Erythroblast (primary cell): ENCODE measurements at regions not wholly inside any gene's neighbourhood (a gene's known extent, or its start where the extent isn't known, plus 50 kb on each side); places are given as distances from the start of the nearest gene placed in this dataset.

Source experiments
- DNase-seq, 2 experiments: peaks; one replicate each; lab custom pipeline; 2025; lab: John Stamatoyannopoulos, UW
- GATA1 ChIP-seq: IDR thresholded peaks from 2 replicates; pipeline ENCODE4 v1.6.1; 2011; ENCODE audit warnings: low read depth, mild to moderate bottlenecking, control low read depth, low read length, moderate library complexity
- POLR2A ChIP-seq: IDR thresholded peaks from 2 replicates; pipeline ENCODE4 v1.6.1; 2011; ENCODE audit warnings: mild to moderate bottlenecking, low read length

GRCh38 chr14:58717813-58718212, 80.1 kb downstream of the DACT1 start:
- TF ChIP-seq GATA1: no peak
- no peak for TF ChIP-seq POLR2A
- no peak for DNase-seq

GRCh38 chr14:58718226-58719205, 80.8 kb downstream of the DACT1 start:
- TF ChIP-seq GATA1 (no peak), POLR2A (no peak)
- no peak for DNase-seq

GRCh38 chr14:58721723-58722122, 84.0 kb downstream of the DACT1 start:
- no peak for DNase-seq

GRCh38 chr14:58722441-58722840, 84.7 kb downstream of the DACT1 start:
- no peak for DNase-seq

More at GRCh38 chr14:58721723-58722122, 84.0 kb downstream of the DACT1 start:
- no peak for TF ChIP-seq GATA1
- no peak for TF ChIP-seq POLR2A

DNA sequence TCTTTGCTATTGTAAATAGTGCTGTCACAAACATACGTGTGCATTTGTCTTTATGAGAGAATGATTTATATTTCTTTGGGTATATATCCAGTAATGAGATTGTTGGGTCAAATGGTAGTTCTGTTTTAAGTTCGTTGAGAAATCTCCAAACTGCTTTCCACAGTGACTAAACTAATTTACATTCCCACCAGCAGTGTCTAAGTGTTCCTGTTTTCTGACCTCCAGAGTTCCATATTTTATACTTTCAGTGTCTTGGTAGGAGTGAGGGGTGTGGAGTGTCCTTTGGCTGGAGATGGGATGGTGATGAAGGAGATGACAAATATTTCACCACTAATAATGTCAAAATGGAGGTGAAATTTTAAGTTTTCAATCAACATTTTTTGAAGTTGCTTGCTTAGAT, 86.4 kb downstream of the DACT1 start:
- TF ChIP-seq POLR2A: no peak
- no peak for TF ChIP-seq GATA1
- DNase-seq: no peak

More at GRCh38 chr14:58722441-58722840, 84.7 kb downstream of the DACT1 start:
- TF ChIP-seq GATA1 (no peak), POLR2A (no peak)

DNA sequence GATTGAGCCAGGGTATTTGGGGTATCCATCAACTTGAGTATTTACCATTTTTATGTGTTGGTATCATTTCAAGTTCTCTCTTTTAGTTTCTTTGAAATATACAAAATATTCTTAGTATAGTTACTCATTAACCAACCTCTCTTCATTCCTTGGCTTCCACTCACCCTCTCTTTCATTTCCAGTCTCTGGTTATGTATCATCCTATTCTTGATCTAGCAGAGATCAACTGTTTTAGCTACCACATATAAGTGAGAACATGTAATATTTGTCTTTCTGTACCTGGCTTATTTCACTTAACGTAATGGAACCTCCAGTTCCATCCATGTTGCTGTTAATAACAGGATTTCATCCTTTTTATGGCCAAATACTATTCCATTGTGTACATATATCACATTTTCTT, 86.9 kb downstream of the DACT1 start:
- DNase-seq: no peak
- no peak for TF ChIP-seq POLR2A

GRCh38 chr14:58725226-58725625, 87.5 kb downstream of the DACT1 start:
- TF ChIP-seq GATA1 (no peak), POLR2A (no peak)
- DNase-seq: no peak

GRCh38 chr14:58725871-58726270, 88.1 kb downstream of the DACT1 start:
- DNase-seq: no peak
- TF ChIP-seq GATA1 (no peak), POLR2A (no peak)

DNA sequence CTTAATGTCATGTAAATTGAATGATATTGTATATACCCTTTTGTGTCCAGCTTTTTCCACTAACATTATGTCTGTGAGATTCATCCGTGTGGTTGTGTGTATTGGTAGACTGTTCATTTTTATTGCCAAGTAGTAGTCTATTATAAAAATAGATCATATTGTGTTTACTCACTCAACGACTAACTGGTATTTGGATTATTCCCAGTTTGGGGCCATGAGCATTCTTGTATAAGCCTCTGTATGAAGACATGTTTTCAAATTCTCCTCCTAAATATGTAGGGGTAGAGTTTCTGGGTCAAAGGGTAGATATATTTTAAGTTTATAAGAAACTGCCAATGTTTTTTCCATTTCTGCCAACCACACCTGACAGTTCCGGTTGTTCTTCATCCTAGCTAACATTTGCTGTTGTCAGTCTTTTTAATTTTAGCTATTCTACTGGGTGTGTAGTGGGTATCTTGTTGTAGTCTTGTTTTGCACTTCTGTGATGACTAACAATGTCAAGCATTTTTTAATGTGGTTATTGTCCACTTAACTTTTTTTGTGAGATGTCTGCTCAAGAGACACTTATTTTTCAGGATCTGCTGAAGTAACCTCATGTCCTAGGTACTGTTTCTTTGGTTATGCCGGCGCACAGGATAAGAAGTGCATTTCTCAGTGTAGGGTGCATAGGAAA, 93.2 kb downstream of the DACT1 start:
- no peak for TF ChIP-seq POLR2A
- TF ChIP-seq GATA1: no peak
- DNase-seq: no peak

- no peak for DNase-seq
- TF ChIP-seq GATA1 (no peak), POLR2A (no peak)
Observed at GRCh38 chr14:58731465-58732293, 93.9 kb downstream of the DACT1 start.

GRCh38 chr14:58732387-58732786, 94.6 kb downstream of the DACT1 start:
- DNase-seq: no peak
- no peak for TF ChIP-seq POLR2A

DNA sequence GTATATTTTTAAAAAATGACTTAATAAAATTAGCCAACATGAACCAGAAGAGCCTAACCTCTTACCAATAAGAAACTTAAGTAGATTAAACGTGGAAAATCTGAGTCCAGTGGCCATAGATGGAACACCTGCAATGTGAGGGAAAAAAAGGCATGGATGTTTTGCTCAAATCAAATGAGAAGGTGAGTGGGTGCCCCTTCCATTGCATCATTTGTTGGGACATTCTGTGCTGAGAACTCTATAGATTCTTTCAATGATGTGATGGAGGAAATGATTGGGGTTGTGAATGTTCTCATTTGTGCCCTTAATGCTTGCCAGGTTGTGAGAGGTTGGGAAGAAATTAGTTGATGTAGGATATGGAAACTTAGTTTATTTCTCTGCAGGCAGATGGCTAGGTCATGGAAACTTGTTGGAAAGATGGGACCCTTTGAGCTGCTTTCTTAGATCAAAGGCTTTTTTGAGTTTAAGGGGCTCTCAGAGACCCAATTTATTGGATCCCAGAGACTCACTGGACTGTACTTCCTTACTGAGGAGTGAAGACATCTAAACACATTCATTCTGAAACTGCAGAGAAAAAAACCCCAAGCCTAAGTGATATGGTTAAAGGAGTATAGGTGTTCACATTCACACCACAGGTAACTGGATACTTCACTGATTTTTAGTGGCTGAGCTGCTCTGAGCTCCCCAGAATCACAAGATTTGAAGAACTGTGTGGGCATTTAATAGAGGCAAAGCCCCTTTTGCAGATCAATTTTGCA, 95.9 kb downstream of the DACT1 start:
- TF ChIP-seq POLR2A (no peak), GATA1 (no peak)
- DNase-seq: no peak

GRCh38 chr14:58735596-58735995, 97.8 kb downstream of the DACT1 start:
- no peak for DNase-seq
- no peak for TF ChIP-seq POLR2A

DNA sequence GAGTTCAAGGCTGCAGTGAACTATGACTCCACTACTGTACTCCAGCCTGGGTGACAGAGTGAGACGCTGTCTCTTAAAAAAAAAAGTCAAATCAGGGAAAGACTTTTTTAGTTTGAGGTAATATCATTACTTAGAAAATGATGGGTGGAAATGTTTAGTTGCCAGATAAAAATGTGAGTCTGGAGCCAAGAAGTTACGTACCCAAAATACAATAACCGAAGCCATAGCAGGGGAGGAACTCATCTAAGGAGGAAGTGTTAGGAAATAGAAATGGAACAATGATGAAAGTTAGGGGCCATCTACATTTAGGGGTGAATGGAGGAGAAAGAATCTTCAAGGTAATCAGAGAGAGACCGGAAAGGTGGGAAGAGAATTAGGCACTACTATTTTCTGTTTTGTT, 98.8 kb downstream of the DACT1 start:
- TF ChIP-seq GATA1 (no peak), POLR2A (no peak)
- DNase-seq: no peak

DNA sequence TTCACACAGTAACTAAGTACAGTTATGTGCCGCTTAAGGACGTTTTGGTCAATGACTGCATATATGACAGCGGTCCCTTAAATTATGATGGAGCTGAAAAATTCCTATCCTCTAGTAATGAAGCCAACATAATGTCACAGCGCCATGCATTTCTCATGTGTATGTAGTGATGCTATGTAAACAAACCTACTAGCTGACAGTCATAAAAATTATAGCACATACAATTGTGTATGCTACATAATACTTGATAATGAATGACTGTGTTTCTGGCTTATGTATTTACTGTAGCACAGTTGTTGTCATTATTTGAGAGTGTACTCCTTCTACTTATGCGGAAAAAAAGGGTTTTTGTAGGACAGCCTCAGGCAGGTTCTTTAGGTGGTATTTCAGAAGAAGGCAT, 99.7 kb downstream of the DACT1 start:
- no peak for DNase-seq
- TF ChIP-seq POLR2A (no peak), GATA1 (no peak)
